HCEC 1CT (cell line): ENCODE measurements at regions not wholly inside any gene's neighbourhood (a gene's known extent, or its start where the extent isn't known, plus 50 kb on each side); places are given as distances from the start of the nearest gene placed in this dataset.

ENCODE experiments used
- DNase-seq: peaks from one replicate; pipeline ENCODE4 v3.0.0-alpha.2; 2017

- DNase-seq = no peak
Observed at GRCh38 chr4:156594624-156595023, 377.0 kb downstream of the PDGFC start.

DNA sequence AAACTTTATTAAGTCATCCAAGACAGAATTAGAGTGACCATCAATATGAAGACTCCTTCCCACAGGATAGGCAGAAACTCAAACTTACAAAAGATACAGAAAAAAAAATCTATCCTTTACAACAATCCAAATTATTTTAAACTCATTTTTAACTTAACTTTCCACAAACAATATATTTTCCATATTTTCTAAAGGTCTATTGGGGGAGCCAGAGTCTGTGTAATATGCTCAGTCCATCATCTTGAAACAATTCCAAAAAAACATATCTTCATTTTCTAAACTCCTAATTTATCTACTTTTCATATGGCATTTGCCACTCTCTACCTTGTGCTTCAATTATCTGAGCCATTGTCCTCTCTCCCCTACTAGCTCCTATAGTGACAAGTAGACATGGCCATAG is 378.1 kb downstream of the PDGFC start:
- no peak for DNase-seq

- DNase-seq = no peak
Observed at GRCh38 chr4:156591679-156592078, 379.9 kb downstream of the PDGFC start.

DNA sequence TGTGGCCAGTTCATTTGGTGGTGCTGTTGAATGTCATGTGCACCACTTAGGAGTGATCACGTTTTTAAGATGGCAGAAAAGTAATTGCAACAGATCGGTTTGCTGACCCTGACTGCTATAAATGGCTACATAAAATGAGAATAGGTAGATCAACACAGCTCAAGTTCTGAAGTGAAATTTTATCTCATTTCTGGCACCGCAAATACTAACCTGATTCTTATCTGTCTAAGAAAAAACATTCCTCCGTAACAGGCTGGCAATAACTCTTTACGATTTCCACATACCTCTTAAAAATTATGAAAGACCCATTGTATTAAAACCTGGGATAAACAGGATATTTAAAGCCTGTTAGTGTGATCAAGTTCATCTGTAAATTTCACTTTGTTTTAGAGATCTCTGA is 387.5 kb downstream of the PDGFC start:
- DNase-seq = no peak

- no peak for DNase-seq
Observed at GRCh38 chr4:156583265-156583664, 388.3 kb downstream of the PDGFC start.

DNA sequence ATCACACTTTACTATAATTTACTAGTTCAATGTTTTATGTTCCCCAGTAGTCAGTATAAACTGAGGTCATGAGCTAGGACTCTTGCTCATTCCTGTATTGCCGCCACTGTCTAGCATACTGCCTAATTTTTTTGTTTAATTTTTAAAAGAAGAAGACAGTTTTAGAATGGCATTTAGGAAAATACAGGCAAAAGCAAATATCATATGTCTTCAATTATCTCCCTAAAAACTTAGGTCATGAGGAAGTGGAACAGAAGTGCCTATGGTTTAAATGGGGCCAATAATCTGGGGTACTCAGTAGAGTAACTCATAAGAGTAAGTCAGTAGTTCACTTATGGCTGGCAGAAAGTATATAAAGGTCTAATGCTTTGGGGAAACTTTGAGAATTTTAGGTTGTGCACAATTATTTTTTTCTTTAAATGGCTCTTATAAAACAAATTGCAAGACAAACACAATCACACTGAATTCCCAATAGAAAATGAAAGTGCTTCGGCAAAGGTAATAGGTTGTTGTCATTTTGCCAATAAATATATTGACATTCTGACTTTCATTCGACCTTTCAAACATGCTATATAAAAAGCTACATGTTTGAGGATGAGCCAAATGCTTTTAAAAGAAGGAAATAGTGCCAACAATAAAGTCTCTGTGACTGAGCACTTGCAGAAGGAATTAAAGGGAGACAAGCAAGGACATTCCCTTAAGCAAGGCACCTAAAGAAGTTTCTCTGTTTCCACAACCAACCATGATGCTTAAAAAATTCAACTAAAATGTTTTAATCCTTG is 390.1 kb downstream of the PDGFC start:
- no peak for DNase-seq

DNA sequence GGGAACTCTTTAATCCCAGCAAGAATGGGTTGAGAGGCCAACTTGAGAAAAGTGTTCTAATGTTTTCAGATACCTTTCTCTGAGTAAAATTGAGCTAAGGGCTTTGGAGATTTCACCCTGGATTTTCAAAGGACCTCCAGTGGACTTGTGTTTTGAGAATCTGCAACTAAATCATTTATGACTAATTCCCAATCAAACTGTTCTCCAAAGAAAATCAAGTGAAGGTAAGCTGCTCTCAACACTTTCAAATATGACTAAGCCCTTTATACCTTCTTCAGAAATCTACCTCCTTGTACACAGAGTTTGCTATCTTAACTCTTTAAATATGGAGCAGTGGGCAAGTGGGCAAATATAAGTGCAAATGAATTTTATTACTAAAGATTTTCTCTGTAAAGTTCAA is 392.9 kb downstream of the PDGFC start:
- no peak for DNase-seq

- no peak for DNase-seq
Observed at GRCh38 chr4:156578005-156578404, 393.6 kb downstream of the PDGFC start.

GRCh38 chr4:156576946-156577345 is 394.7 kb downstream of the PDGFC start:
- DNase-seq = no peak

DNA sequence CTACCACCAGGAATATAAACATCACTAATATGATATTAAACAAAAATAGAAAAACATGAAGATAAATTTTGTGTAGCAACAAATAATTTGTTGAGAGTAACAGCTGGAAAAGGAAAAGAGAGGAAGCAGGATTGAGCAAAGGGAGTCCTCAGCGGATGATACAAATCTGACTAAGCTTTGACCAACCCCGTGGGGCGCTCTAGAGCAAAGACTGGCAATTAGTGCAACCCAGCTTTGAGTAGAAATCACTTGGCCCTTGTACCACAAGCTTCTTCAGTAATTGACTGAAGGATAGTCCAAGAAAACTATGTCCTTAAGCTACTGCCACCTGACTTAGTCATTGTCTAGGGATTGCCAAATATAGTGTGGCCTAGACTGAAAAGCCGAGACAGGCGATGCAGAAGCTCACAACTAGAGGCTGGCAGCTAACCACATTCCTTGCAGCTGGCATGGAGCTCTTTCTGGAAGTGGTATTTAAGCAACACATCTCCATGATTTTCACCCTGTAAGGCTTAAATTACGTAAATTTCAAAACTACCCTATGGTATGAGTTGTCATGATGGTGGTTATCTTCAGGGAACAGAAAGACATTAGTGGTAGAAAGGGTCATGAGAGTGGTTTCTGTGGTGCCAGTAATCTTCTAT is 396.0 kb downstream of the PDGFC start:
- DNase-seq = peak; percentile 14

DNA sequence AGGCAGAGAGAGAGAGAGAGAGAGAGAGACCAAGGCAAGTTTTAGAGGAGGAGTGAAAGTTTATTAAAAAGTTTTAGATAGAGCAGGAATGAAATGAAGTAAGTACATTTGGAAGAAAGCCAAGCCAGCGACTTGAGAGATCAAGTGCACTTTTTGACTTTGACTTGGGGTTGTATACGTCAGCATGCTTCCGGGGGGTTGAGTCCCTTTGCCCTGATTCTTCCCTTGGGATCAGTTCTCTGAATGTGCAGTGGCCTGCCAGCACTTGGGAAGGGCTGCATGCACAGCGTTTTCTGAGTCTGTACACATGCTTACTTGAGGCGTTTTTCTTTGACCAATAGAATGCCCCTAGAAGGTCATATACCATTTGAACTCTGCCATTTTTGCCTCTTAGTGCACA is 400.5 kb downstream of the PDGFC start:
- no peak for DNase-seq

- no peak for DNase-seq
Observed at GRCh38 chr4:156569535-156569934, 402.1 kb downstream of the PDGFC start.

GRCh38 chr4:156568484-156568883 is 403.1 kb downstream of the PDGFC start:
- DNase-seq = no peak

- DNase-seq = no peak
Observed at GRCh38 chr4:156568041-156568440, 403.6 kb downstream of the PDGFC start.

DNA sequence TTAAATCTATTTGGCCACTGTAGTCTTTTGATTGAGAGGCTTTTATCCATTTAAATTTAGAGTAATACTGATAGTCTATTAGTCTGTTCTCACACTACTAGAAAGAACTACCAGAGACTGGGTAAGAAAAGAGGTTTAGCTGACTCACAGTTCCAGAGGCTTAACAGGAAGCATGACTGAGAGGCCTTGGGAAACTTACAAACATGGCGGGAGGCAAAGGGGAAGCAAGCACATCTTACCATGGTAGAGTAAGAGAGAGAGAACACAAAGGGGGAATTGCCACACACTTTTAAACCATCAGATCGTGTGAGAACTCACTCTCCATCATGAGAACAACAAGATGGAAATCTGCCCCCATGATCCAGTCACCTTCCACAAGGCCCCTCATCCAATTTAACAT is 410.9 kb downstream of the PDGFC start:
- peak; percentile 27 for DNase-seq

- peak; percentile 29 for DNase-seq
Observed at GRCh38 chr4:156559346-156559745, 412.3 kb downstream of the PDGFC start.

DNA sequence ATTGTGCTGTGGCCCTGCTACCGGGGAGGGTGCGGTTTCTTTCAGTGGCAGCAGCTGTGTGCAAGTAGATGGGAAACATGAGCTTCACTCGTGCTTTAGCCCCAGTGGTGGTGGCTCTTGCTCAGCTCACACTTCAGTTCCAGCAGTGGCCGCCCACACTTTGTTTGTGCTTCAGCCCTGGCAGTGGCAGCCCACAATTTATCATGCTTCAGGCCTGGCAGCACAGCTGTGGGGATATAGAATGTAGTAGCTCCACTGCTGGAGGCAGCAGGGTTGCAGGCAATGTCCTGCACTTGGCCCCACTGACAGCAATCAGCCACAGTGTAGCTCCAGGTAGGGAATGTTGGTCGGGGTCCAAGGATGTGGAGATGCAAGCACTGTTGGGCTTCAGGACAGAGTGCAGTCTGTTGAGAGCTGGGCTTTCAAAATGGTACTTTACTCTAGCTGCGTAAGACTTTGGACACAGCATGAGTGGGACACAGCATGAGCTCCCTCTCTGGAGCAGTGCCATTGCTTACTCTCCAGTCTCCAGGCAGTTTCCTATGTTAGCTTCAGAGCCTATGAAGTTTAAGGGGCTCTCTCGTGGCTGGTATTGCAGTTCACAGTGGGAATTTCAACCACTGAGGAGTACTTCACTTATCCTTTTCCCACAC is 413.1 kb downstream of the PDGFC start:
- DNase-seq = no peak

- no peak for DNase-seq
Observed at GRCh38 chr4:156557920-156558319, 413.7 kb downstream of the PDGFC start.

GRCh38 chr4:156556336-156556735 is 415.3 kb downstream of the PDGFC start:
- no peak for DNase-seq

GRCh38 chr4:156553659-156554058 is 417.9 kb downstream of the PDGFC start:
- no peak for DNase-seq

GRCh38 chr4:156547891-156548290 is 423.7 kb downstream of the PDGFC start:
- DNase-seq = no peak

GRCh38 chr4:156547439-156547838 is 424.2 kb downstream of the PDGFC start:
- DNase-seq = peak; percentile 81

DNA sequence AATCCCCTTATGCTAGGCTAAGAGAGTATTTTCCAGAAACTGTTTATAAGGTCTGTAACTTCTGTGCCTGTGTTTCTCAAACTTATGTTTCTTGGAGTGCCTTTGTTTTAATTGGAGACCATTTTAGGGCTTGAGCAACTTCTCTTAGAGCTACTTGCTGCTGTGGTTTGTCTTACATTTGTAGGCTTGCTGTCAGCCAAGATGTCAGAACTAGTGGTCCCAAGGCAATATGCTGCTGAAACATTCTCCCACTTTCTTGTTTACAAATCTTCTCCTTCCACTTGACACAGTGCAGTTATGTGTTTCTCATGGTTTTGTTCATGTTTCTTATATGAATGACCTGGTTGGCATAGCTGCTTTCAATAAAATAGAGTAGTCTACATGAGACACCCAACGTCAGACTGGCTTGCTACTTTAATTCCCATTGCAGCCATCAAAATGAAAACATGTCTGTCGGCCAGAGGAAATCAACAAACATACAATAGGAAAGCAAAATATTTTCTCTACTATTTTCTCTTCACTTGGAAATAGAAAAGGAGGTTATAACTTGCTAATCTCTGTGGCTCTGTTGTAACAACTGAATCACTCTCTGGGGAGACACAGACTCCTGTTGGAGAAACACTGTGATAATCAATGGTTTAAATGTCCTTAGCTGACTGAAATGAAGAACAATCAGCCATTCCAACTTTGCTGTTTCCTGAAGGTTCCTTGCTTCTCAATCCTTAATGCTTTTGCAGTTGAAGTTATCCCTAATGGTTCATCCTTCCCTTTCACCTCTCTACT is 426.4 kb downstream of the PDGFC start:
- no peak for DNase-seq
